K562 (cell line): ENCODE measurements at regions not wholly inside any gene's neighbourhood (a gene's known extent, or its start where the extent isn't known, plus 50 kb on each side); places are given as distances from the start of the nearest gene placed in this dataset.

Source experiments
- ATAC-seq: fragments of 200-7000 bp; cut with Tn5 transposase; 3 replicates; pipeline ENCODE4 v1.9.1; 2020; ENCODE audit warnings: moderate library complexity
- BruUV-seq: library from RNA; stranded (reverse); fragments of 400-500 nt; replicated peaks from 2 replicates; lab custom pipeline; 2021; lab: Mats Ljungman, UMichigan
- CTCF ChIA-PET: fragments of 300-600 bp; formaldehyde crosslinking; extraction: SDS; loops from one replicate; lab custom pipeline; 2021; ENCODE audit warnings: low intra/inter-chr PET ratio; lab: Yijun Ruan, JAX
- POLR2A ChIA-PET: fragments of 300-600, 350-650 bp; sonication (Branson Sonifier 250); formaldehyde crosslinking; extraction: SDS; loops from one replicate; lab custom pipeline; 2021; ENCODE audit warnings: antibody characterized with exemption, inconsistent platforms; lab: Yijun Ruan, JAX
- DNase-seq, 4 experiments: peaks; one replicate each; pipeline versions ENCODE4 v3.0.0 to v3.0.0-alpha.2; 2011 to 2018; ENCODE audit warnings: low spot score in 3 of 4, mixed read lengths in 3 of 4; ENCODE audit errors: extremely low read depth in 1 of 4
- FAIRE-seq: peaks from 2 replicates; lab custom pipeline; 2011; peaks lifted over from hg19 to GRCh38; lab: Jason Lieb, UNC
- H2AFZ ChIP-seq: 2 replicates; pipeline ENCODE4 v1.6.0; 2011; ENCODE audit warnings: low read depth, low read length, control low read depth, inconsistent platforms
- H3K27ac ChIP-seq: fragments of 200-600 bp; 3 replicates; pipeline ENCODE4 v1.8.0; 2011; ENCODE audit warnings: low read depth, mild to moderate bottlenecking, control low read depth, inconsistent platforms, low read length, moderate library complexity, mixed read lengths; ENCODE audit errors: extremely low read depth
- H3K27me3 ChIP-seq, 2 experiments: fragments of 300-600 bp in 1 of 2; 2 replicates in 1 of 2; 3 replicates in 1 of 2; pipeline versions ENCODE4 v1.6.0 to v1.8.0; 2011; ENCODE audit warnings: inconsistent platforms in 2 of 2, low read length in 2 of 2, mild to moderate bottlenecking in 1 of 2, mixed read lengths in 1 of 2, moderate library complexity in 1 of 2; ENCODE audit not compliant: control insufficient read depth in 2 of 2, insufficient read depth in 2 of 2
- H3K36me3 ChIP-seq: fragments of 300-600 bp; 3 replicates; pipeline ENCODE4 v1.8.0; 2011; ENCODE audit warnings: mild to moderate bottlenecking, low read length, inconsistent platforms; ENCODE audit not compliant: control insufficient read depth, insufficient read depth
- H3K4me1 ChIP-seq, 2 experiments: fragments of 200-600 bp in 1 of 2; replicated peaks in 1 of 2; 2 replicates in 1 of 2; 3 replicates in 1 of 2; pipeline versions ENCODE4 v1.5.1 to v1.8.0; 2011; ENCODE audit warnings: inconsistent platforms in 2 of 2, low read length in 2 of 2, mild to moderate bottlenecking in 1 of 2, mixed read lengths in 1 of 2, moderate library complexity in 1 of 2; ENCODE audit not compliant: control insufficient read depth in 2 of 2, insufficient read depth in 2 of 2
- H3K4me2 ChIP-seq: 2 replicates; pipeline ENCODE4 v1.6.1; 2011; ENCODE audit warnings: low read length, control low read depth, inconsistent platforms, mixed read lengths; ENCODE audit not compliant: insufficient read depth
- H3K4me3 ChIP-seq: fragments of 200-600 bp; sonication (generic), shearing (Covaris generic); 2 replicates; pipeline ENCODE4 v1.5.1; 2016; ENCODE audit warnings: control low read depth, inconsistent platforms
- H3K79me2 ChIP-seq: fragments of 200-600 bp; 3 replicates; pipeline ENCODE4 v1.8.0; 2011; ENCODE audit warnings: low read length, inconsistent platforms; ENCODE audit not compliant: control insufficient read depth, insufficient read depth
- H3K9ac ChIP-seq, 2 experiments: 2 replicates each; pipeline versions ENCODE4 v1.6.0 to v1.6.1; 2011; ENCODE audit warnings: low read depth in 2 of 2, low read length in 2 of 2, control low read depth in 1 of 2, inconsistent platforms in 1 of 2, mild to moderate bottlenecking in 1 of 2, mixed read lengths in 1 of 2; ENCODE audit not compliant: insufficient read depth in 1 of 2
- H3K9me1 ChIP-seq: one replicate; pipeline ENCODE4 v1.6.0; 2011; ENCODE audit warnings: inconsistent platforms, mild to moderate bottlenecking, low read length, moderate library complexity; ENCODE audit not compliant: control insufficient read depth, insufficient read depth
- H3K9me3 ChIP-seq: replicated peaks from 2 replicates; pipeline ENCODE4 v1.5.1; 2011; ENCODE audit warnings: low read depth, low read length, inconsistent platforms; ENCODE audit not compliant: control insufficient read depth, insufficient read depth
- H4K20me1 ChIP-seq: replicated peaks from 2 replicates; pipeline ENCODE4 v1.6.1; 2011; ENCODE audit warnings: low read length, inconsistent platforms, mixed read lengths; ENCODE audit not compliant: control insufficient read depth, insufficient read depth
- CBX8 ChIP-seq: fragments of 200-600 bp; sonication (generic); IDR thresholded peaks from 2 replicates; pipeline ENCODE4 v1.6.1; 2012; ENCODE audit warnings: borderline replicate concordance, mixed run types, low read depth, mild to moderate bottlenecking, moderate library complexity, mixed read lengths, low read length, control low read depth, inconsistent platforms; ENCODE audit not compliant: poor library complexity, severe bottlenecking; ENCODE audit errors: extremely low read depth
- CXXC5 ChIP-seq: fragments of 250-450 bp; sonication (Bioruptor Pico); IDR thresholded peaks from 2 replicates; pipeline ENCODE4 v1.8.0; 2022; ENCODE audit warnings: inconsistent platforms, mild to moderate bottlenecking, moderate library complexity
- E2F3 ChIP-seq: fragments of 250-450 bp; sonication (Bioruptor Pico); IDR thresholded peaks from 2 replicates; pipeline ENCODE4 v1.4.0; 2020; ENCODE audit warnings: mild to moderate bottlenecking
- HEY1 ChIP-seq: fragments of 250-450 bp; sonication (Bioruptor Pico); IDR thresholded peaks from 2 replicates; pipeline ENCODE4 v1.5.0; 2020; ENCODE audit warnings: mild to moderate bottlenecking, moderate library complexity, borderline replicate concordance
- HLTF ChIP-seq: fragments of 450-650 bp; IDR thresholded peaks from 2 replicates; pipeline ENCODE4 v1.6.1; 2016
- HSF4 ChIP-seq: fragments of 250-450 bp; sonication (Bioruptor Pico); IDR thresholded peaks from 2 replicates; pipeline ENCODE4 v2.1.2; 2022; ENCODE audit warnings: mild to moderate bottlenecking, moderate library complexity, borderline replicate concordance
- PHTF2 ChIP-seq: fragments of 250-450 bp; sonication (Bioruptor Pico); IDR thresholded peaks from 2 replicates; pipeline ENCODE4 v1.5.0; 2021; ENCODE audit warnings: mild to moderate bottlenecking
- SAFB ChIP-seq: fragments of 200-400 bp; formaldehyde crosslinking; IDR thresholded peaks from 2 replicates; pipeline ENCODE4 v1.6.1; 2017; ENCODE audit warnings: low read depth, low read length, borderline replicate concordance
- TRIM28 ChIP-seq: fragments of 450-650 bp; IDR thresholded peaks from 2 replicates; pipeline ENCODE4 v1.6.1; 2017
- ZNF232 ChIP-seq: sonication (generic); formaldehyde crosslinking; IDR thresholded peaks from 2 replicates; pipeline ENCODE4 v1.8.0; 2022; ENCODE audit warnings: mild to moderate bottlenecking, missing genetic modification reagents
- ZNF57 ChIP-seq: fragments of 450-650 bp; formaldehyde crosslinking; IDR thresholded peaks from 2 replicates; pipeline ENCODE4 v1.4.0; 2020; ENCODE audit warnings: mild to moderate bottlenecking, moderate library complexity
- ZNF785 ChIP-seq: fragments of 250-450 bp; sonication (Bioruptor Pico); IDR thresholded peaks from 2 replicates; pipeline ENCODE4 v1.4.0; 2020; ENCODE audit warnings: mild to moderate bottlenecking
- ZNF79 ChIP-seq: fragments of 250-450 bp; sonication (Bioruptor Pico); IDR thresholded peaks from 2 replicates; pipeline ENCODE4 v1.4.0; 2020; ENCODE audit warnings: low read depth, mild to moderate bottlenecking, moderate library complexity
- WGBS: fragments of 100-300 bp; shearing (Covaris generic); methylation state at CpG from one replicate; pipeline ENCODE4 v1.1.6; 2016; ENCODE audit warnings: low coverage, mixed read lengths; ENCODE audit not compliant: insufficient coverage; ENCODE audit errors: missing lambda C conversion rate; 5-methylcytosine and 5-hydroxymethylcytosine counted together
- in situ Hi-C: fragments of 300-500 bp; cut with MboI; formaldehyde crosslinking; loops from 4 replicates; pipeline ENCODE4 v1.15.0; 2018; ENCODE audit warnings: inconsistent platforms, mixed read lengths
- intact Hi-C: fragments of 100-400 bp; cut with micrococcal nuclease; formaldehyde crosslinking; loops from 2 replicates; pipeline ENCODE4 v1.14.2; 2022

DNA sequence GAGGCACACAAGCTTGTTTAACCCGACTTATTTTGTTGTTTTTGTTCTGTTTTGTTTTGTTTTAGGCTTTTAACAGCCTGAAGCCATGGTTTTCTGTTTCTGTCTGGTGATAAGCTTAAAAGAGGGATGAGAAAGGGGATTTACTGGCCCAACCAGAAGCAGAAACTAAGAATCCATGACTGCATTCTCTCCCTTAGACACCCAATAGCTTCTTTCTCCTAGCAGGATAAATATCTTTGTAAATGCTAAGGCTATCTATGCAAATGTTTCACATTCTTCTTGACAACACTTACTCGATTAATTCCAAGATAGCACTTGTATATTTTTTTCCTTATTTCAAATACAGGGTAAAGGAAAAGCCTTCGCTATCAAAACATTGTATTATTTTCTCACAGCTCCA, 53.7 kb upstream of the SMAD1 start:
- BruUV-seq: no TSS peak

DNA sequence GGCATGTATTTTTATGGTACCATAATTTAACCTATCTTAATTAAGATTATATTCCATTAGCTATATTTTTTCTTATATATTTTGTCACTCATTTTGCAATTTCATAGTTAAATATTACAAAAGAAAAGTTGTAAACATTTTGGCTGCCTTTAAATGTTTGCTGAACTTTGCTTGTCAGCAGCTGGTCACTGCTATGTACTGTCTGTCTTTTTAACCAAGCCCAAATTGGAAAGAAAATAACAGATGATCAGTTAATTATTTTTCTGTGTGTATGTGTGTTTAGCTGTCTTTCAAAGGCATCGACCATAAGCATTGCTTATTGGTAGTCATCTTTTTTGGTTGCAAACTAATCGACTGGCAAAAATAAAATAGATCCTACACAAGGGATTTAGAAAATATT, 54.4 kb upstream of the SMAD1 start:
- ChIA-PET POLR2A (no interaction called here), CTCF (no interaction called here)
- no peak for TF ChIP-seq ZNF57
- no peaks in the 10 kb centered on the region for H3K27me3 ChIP-seq
- H4K20me1 ChIP-seq: no peaks in the 10 kb centered on the region
- no peak overlapping the region for H3K9ac ChIP-seq
- H3K36me3 ChIP-seq: no peaks in the 10 kb centered on the region
- ATAC-seq (no peak), DNase-seq (no peak), FAIRE-seq (no peak)
- H3K79me2 ChIP-seq: no peaks in the 10 kb centered on the region
- no peaks in the 10 kb centered on the region for H3K9me3 ChIP-seq
- no TSS peak for BruUV-seq
- intact Hi-C loops (no loop called here), in situ Hi-C loops (no loop called here)
- 0% methylated on average over 2 of the region's 2 CpGs for WGBS
- H3K4me1 ChIP-seq: no peaks in the 10 kb centered on the region
- no peak overlapping the region for H3K4me2 ChIP-seq
- no peak overlapping the region for H3K27ac ChIP-seq
- no peak overlapping the region for H2AFZ ChIP-seq
- no peak overlapping the region for H3K4me3 ChIP-seq
- H3K9me1 ChIP-seq: no peaks in the 10 kb centered on the region

More for the DNA sequence above, 53.7 kb upstream of the SMAD1 start:
- H4K20me1 ChIP-seq: no peaks in the 10 kb centered on the region
- H3K9ac ChIP-seq: no peak overlapping the region
- H3K4me2 ChIP-seq: no peak overlapping the region
- in situ Hi-C loops: no loop called here
- no peaks in the 10 kb centered on the region for H3K27me3 ChIP-seq
- no peaks in the 10 kb centered on the region for H3K79me2 ChIP-seq
- ATAC-seq (no peak), DNase-seq (no peak), FAIRE-seq (no peak)
- intact Hi-C loops: no loop called here
- H3K36me3 ChIP-seq: no peaks in the 10 kb centered on the region
- H3K27ac ChIP-seq: no peak overlapping the region
- ChIA-PET CTCF (no interaction called here), POLR2A (no interaction called here)
- no peaks in the 10 kb centered on the region for H3K9me1 ChIP-seq
- 0% methylated on average over 3 of the region's 3 CpGs for WGBS
- no peaks in the 10 kb centered on the region for H3K9me3 ChIP-seq
- no peak for TF ChIP-seq ZNF79 (CRISPR knock-in tag)
- no peak for TF ChIP-seq HLTF
- no peak for TF ChIP-seq SAFB
- TF ChIP-seq PHTF2 (CRISPR knock-in tag): no peak
- TF ChIP-seq HSF4 (CRISPR knock-in tag): no peak
- TF ChIP-seq ZNF232 (CRISPR knock-in tag): no peak
- TF ChIP-seq CBX8: no peak
- TF ChIP-seq E2F3 (CRISPR knock-in tag): no peak
- TF ChIP-seq TRIM28: no peak
- no peak for TF ChIP-seq CXXC5 (CRISPR knock-in tag)
- TF ChIP-seq HEY1 (CRISPR knock-in tag): no peak
- no peak for TF ChIP-seq ZNF785 (CRISPR knock-in tag)
- H3K4me3 ChIP-seq: no peak overlapping the region
- no peaks in the 10 kb centered on the region for H3K4me1 ChIP-seq
- no peak overlapping the region for H2AFZ ChIP-seq
